Motor neuron (in vitro differentiated cells): ENCODE measurements at regions not wholly inside any gene's neighbourhood (a gene's known extent, or its start where the extent isn't known, plus 50 kb on each side); places are given as distances from the start of the nearest gene placed in this dataset.
A peak's percentile ranks its signal among the peaks of the same experiment; 100 is the strongest.
"Not testable (repeated sequence)": the region's sequence is repeated elsewhere in the genome, so short reads cannot be mapped to it uniquely, and the experiment has no call there.

Experiments
- ATAC-seq, 8 experiments: fragments of 200-7000 bp; cut with Tn5 transposase; replicated peaks in 6 of 8; 2 replicates each; pipeline ENCODE4 v1.8.0; 2021; ENCODE audit warnings: mild to moderate bottlenecking in 8 of 8, moderate library complexity in 8 of 8
- H3K27ac ChIP-seq, 2 donors: fragments of 250-450 bp; sonication (Bioruptor Pico); 2 replicates each; pipeline ENCODE4 v1.9.0; 2021; ENCODE audit warnings: antibody characterized with exemption in 2 of 2, mild to moderate bottlenecking in 2 of 2, moderate library complexity in 1 of 2
- H3K4me1 ChIP-seq, 2 donors: fragments of 250-450 bp; sonication (Bioruptor Pico); replicated peaks in 1 of 2; 2 replicates each; pipeline ENCODE4 v1.6.1; 2021; ENCODE audit warnings: antibody characterized with exemption in 2 of 2, mild to moderate bottlenecking in 2 of 2, moderate library complexity in 1 of 2
- H3K4me3 ChIP-seq, 5 donors: fragments of 250-450 bp; sonication (Bioruptor Pico); 2 replicates each; pipeline ENCODE4 v1.9.0; 2021; ENCODE audit warnings: antibody characterized with exemption in 5 of 5, mild to moderate bottlenecking in 5 of 5, moderate library complexity in 4 of 5
- WGBS, 10 experiments: fragments of 450-650 bp; shearing (Covaris generic); methylation state at CpG; one replicate each; pipeline ENCODE4 v1.0.0; 2022; 5-methylcytosine and 5-hydroxymethylcytosine counted together
- in situ Hi-C, 9 experiments: fragments of 400-800 bp; cut with MboI; loops; one replicate each; pipeline ENCODE4 v1.15.0; 2021; ENCODE audit warnings: low sequenced_read_pairs in 9 of 9, low pct_unique_long_range_greater_than_20kb in 2 of 9; ENCODE audit not compliant: unreplicated experiment in 9 of 9

DNA sequence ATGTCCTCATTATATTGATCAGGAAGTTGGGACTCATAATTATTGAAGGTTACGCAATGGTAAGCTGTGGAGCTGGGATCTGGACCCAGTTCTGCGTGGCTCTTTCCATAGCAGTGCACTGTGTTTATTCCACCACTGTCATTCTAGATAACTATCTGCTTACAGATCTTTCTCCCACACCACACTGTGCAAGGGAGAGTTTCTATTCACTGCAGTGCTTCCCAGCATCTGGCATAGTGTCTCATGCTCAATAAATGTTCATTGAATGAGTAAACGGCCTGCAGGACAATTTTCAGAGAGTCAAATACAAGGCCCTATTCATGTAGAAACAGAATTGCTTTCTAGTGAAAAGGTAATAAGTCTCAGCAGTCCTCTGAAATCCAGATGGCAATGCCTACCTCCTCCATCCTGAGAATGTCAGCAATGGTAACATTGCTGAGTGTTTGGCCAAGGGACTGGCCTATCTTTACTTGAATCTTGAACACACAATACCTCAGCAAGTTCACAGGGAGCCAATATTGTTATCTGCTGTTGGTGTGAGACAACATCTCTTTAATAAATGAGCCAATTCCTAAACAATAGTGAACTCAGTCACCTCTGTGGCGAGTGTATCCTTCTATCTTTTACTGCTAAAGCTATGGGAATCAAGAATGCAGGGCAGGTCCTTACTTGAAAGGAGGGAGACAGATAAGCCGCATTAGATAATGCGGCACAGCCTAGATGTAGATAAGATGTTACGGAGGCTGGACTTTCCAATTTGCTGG, 332.4 kb upstream of the PRICKLE1 start:
- H3K4me1 ChIP-seq = peaks cover 0 to 2% of the 10 kb centered on the region in 2 donors
- peak in 4 of 8 experiments; percentile 46 to 86 (median 54) for ATAC-seq
- H3K27ac ChIP-seq = no peak overlapping the region
- no peak overlapping the region for H3K4me3 ChIP-seq
- WGBS, 10 experiments = 58 to 100% (median 84%) methylated on average over 2 to 7 of the region's 7 CpGs; no CpG with 5 or more reads in 2 of the 10 experiments
- in situ Hi-C loops = no loop called here

DNA sequence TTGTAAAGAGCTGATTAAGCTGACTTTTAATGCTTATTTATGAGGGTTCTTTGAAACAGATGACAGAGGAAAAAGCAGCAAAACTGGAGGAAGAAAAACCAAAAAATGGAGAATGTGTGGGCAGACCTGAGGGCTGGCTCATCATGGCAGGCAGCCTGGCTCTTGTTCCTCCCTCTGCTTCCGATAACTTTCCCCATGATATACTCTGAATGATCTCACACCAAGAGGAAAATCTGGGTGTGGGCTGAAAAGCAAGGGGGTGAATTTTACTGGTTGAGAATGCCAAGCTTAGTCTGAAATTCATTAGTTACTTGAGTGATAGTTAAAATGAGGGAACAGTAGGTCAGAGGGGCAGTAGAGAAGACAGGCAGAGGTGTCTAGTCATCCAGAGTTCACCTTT, 330.1 kb upstream of the PRICKLE1 start:
- no peak overlapping the region for H3K27ac ChIP-seq
- peaks cover 0 to 2% of the 10 kb centered on the region in 2 donors for H3K4me1 ChIP-seq
- H3K4me3 ChIP-seq = no peak overlapping the region
- 22 to 100% (median 90%) methylated on average over 1 of the region's 1 CpG; no CpG with 5 or more reads in 7 of the 10 experiments for WGBS, 10 experiments
- ATAC-seq = peak in 2 of 8 experiments; percentile 63 to 78
- in situ Hi-C loops = no loop called here

DNA sequence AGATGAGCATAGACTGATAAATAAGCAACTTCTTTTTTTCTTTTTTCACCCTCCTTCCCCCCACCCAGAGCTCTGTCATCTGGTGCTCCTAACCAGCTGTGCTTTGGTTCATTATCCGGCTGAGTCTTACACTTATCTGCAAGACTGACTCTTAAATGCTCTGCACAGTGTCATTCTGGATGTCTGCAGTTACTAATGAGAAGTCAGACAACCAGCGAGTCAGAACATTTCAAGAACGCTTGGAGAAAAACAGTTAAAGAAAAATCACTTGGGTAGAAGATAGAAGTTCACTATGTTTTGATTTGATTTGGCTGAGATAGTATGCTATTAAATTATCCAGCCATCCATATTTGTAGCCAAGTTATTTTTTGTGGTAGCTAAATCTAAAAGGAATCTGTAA, 328.9 kb upstream of the PRICKLE1 start:
- Histone ChIP-seq H3K4me3 (no peak overlapping the region), H3K27ac (no peak overlapping the region)
- no peak for ATAC-seq

DNA sequence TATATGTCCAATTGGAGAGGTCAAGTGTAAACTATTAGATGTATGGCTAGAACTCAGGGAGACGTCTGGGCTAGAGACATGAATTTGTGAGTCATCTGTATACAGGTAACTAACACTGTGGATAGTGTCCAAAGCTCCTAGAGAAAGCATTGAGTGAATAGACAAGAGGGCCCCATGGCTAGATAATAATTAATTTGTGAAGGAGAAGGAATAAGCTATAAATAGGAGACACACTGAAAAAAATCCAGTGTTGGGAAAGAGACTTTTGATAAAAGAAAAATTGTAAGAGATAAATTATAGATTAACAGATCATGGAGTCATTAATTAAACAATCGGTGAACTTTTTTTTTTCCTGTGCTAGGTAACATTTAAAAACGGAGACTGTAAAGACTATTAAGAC, 326.6 kb upstream of the PRICKLE1 start:
- ATAC-seq = no peak
- H3K27ac ChIP-seq = no peak overlapping the region
- H3K4me3 ChIP-seq = no peak overlapping the region
- no peaks in the 10 kb centered on the region for H3K4me1 ChIP-seq
- WGBS, 10 experiments = 35 to 100% (median 77%) methylated on average over 2 to 3 of the region's 3 CpGs
- in situ Hi-C loops = no loop called here

More for the DNA sequence above, 328.9 kb upstream of the PRICKLE1 start:
- peaks cover 0 to 2% of the 10 kb centered on the region in 2 donors for H3K4me1 ChIP-seq
- in situ Hi-C loops = no loop called here
- WGBS, 10 experiments = 37 to 100% (median 80%) methylated on average over 1 to 3 of the region's 3 CpGs; no CpG with 5 or more reads in 1 of the 10 experiments

DNA sequence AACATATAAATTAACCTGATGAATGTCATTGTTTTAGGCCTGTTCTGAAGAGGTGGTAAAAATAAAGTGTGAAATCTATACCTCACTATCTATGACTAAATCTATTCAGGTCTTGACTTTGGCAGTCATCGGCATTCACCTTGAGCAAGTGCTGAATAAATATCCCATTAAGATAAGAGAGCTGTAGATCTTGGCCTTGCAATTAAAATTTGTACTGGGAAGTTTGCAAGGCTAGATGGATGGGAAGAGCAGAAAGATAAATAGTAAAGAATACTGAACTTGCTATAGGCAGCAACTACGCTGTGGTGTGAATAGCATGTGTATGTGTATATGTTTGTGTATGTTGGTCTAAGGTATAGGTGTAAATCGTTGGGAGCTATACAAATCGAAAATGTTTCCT, 325.9 kb upstream of the PRICKLE1 start:
- in situ Hi-C loops = no loop called here
- H3K27ac ChIP-seq = no peak overlapping the region
- no peak overlapping the region for H3K4me3 ChIP-seq
- ATAC-seq = no peak
- WGBS, 10 experiments = 57 to 100% (median 80%) methylated on average over 1 to 4 of the region's 4 CpGs; no CpG with 5 or more reads in 1 of the 10 experiments
- no peaks in the 10 kb centered on the region for H3K4me1 ChIP-seq

DNA sequence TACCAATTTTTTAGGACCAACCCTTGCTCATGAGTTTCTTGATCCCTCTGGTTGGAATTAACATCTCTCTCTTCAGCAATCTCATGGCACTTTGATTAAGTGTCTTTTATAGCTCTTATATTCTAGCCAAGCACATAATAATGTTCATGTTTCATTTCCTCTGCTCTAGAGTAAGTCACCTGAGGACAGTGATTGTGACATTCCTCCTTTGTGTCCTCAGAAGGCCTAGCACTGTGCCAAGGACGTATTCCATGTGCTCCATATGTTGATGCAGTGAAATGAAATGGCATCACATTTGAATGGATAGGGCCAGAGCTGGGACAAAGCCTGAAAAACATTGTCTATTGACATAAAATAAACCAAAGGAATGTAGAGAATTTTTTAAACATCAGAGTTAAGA, 322.8 kb upstream of the PRICKLE1 start:
- 0 to 100% (median 86%) methylated on average over 1 of the region's 1 CpG; no CpG with 5 or more reads in 3 of the 10 experiments for WGBS, 10 experiments

DNA sequence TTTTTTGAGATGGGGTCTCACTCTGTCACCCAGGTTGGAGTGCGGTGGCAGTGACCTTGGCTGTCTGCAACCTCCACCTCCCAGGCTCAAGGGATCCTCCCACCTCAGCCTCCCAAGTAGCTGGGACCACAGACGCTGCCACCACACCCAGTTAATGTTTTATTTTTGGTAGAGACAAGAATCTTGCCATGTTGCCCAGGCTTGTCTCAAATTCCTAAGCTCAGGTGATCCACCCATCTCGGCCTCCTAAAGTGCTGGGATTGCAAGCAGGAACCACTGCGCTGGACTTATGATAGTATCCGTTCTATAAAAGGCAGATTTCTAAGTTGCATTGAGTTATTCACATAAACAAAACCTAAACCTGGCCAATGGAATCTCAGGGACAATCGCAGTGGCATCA, 321.1 kb upstream of the PRICKLE1 start:
- Histone ChIP-seq H3K4me1 (no peaks in the 10 kb centered on the region), H3K4me3 (no peak overlapping the region), H3K27ac (no peak overlapping the region)
- in situ Hi-C loops = no loop called here
- 0 to 92% (median 80%) methylated on average over 1 to 5 of the region's 6 CpGs; no CpG with 5 or more reads in 1 of the 10 experiments for WGBS, 10 experiments
- ATAC-seq = no peak

More for the DNA sequence above, 322.8 kb upstream of the PRICKLE1 start:
- ATAC-seq = no peak
- H3K4me3 ChIP-seq = no peak overlapping the region
- H3K4me1 ChIP-seq = no peaks in the 10 kb centered on the region
- H3K27ac ChIP-seq = no peak overlapping the region
- in situ Hi-C loops = no loop called here

DNA sequence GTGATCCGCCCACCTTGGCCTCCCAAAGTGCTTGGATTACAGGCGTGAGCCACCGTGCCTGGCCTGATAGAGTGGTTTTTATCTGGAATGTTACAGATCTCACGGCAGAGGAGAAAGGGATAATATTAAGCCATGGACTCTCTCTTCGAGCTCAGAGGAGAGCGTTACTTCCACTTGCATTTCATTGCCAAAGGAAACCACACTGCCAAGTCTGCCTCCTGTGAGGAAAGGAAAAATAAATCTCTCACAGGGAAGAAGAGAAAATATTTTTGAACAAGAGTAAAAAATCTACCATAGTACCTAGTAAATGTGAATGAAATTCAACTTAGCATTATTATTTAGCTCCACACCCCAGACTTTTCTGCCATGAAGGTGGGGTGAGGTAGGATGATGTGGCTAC, 319.2 kb upstream of the PRICKLE1 start:
- no peaks in the 10 kb centered on the region for H3K4me1 ChIP-seq
- no peak for ATAC-seq
- in situ Hi-C loops = no loop called here
- no peak overlapping the region for H3K27ac ChIP-seq
- 50 to 96% (median 95%) methylated on average over 1 to 4 of the region's 6 CpGs; no CpG with 5 or more reads in 5 of the 10 experiments for WGBS, 10 experiments
- H3K4me3 ChIP-seq = no peak overlapping the region

DNA sequence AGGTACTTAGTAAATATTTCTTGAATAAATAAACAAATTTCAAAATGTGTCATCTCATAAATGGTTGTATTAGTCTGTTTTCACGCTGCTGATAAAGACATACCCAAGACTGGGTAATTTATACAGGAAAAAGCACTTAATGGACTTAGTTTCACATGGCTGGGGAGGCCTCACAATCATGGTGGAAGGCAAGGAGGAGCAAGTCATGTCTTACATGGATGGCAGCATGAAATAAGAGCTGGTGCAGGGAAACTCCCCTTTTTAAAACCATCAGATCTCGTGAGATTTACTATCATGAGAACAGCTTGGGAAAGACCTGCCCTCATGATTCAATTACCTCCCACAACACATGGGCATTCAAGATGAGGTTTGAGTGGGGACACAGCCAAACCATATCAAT, 317.3 kb upstream of the PRICKLE1 start:
- ATAC-seq, H3K4me3 ChIP-seq, H3K4me1 ChIP-seq, H3K27ac ChIP-seq, in situ Hi-C loops: not testable (repeated sequence)
- 10 to 100% (median 70%) methylated on average over 1 to 2 of the region's 2 CpGs for WGBS, 10 experiments

DNA sequence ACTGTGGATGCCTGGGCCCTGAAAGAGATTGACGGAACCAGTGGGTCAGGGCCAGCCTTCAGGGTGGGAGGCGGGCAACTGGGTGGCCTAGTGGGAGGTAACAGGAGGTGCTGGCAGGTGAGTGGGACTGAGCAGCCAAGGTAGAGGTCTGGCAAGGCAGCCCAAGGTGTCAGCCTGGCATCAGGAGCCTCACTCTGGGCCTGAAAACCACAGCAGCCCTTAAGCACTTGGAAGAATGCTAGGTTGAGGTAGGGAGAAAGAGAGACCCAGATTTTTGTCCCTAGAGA, 315.8 kb upstream of the PRICKLE1 start:
- 85 to 100% methylated on average over 1 to 2 of the region's 2 CpGs; no CpG with 5 or more reads in 8 of the 10 experiments for WGBS, 10 experiments
- no peak for ATAC-seq
- no peak overlapping the region for H3K27ac ChIP-seq
- in situ Hi-C loops = no loop called here
- H3K4me3 ChIP-seq = no peak overlapping the region
- no peaks in the 10 kb centered on the region for H3K4me1 ChIP-seq

DNA sequence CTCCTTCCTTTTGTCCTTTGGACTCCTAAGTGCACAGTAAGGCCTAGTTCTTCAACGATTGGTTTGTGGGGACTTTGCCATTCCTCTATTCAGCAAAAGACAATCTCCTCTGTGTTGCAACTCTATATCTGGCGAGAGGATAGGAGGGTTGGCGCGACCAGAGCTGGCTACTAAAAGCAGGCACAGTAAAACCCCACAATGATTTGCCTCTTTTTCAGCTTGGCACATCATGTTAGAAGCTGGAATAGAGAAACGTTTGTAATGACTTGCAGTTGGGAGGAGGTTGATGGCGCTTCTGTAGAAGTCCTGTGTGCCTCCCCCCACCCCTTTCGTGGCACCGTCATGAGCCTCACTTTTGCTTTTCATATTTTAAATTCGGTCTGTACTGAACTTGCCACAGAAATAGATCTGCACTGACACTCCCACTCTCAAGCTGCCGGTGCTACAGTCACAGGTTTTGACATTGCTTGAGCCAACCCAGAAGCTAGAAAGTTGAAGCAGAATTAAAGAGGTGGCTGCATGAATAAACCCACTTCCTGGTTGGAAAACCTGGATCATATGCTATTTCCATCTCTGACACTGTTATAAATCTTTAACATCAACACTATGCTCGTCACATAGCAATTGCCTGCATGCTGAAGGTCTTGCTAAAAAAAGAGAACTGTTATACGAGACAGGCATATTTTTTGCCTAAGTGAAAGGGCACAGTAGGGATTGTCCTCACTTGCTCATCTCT, 315.3 kb upstream of the PRICKLE1 start:
- ATAC-seq = no peak
- WGBS, 10 experiments = 25 to 100% (median 86%) methylated on average over 1 to 10 of the region's 12 CpGs
- in situ Hi-C loops = no loop called here
- H3K4me3 ChIP-seq = no peak overlapping the region
- no peaks in the 10 kb centered on the region for H3K4me1 ChIP-seq
- no peak overlapping the region for H3K27ac ChIP-seq

DNA sequence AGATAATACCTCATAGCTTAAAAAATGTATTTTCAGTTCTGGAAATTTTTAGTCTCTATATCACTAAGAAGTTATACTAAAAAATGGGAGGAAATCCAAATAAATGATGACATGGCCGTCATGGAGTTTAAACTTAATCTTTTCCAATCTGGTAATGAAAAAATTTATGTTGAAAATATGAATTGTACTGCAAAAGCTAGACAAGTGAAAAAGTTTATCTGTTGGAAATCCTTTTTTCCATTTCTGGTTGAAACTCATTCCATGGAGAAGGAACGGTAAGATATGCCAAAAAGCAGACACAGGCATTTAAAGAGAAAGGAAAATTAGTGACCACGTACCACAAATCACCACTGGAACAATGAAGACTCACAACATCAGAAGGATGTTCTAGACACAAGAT, 314.2 kb upstream of the PRICKLE1 start:
- no peak overlapping the region for H3K27ac ChIP-seq
- in situ Hi-C loops = no loop called here
- 14 to 100% (median 54%) methylated on average over 1 to 3 of the region's 3 CpGs; no CpG with 5 or more reads in 1 of the 10 experiments for WGBS, 10 experiments
- no peaks in the 10 kb centered on the region for H3K4me1 ChIP-seq
- no peak overlapping the region for H3K4me3 ChIP-seq
- no peak for ATAC-seq

DNA sequence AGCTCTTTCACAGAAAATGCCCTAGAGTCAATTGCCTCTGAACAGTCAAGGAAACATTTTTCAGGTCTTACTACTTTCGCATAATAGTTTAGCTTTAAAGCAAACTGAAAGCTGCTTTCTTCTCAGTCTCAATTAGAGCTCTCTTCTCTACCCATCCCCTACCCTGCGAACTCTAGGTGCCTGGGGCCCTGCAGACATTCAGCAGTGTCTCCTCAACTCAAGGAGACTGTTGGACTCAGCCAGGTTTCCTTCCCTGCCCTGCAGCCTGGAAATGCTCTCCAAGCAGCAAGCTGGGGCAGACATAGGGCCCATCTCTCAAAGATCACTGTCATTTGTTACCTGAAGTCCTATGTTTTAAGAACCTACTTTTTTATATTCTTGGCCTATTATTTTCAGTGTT, 312.5 kb upstream of the PRICKLE1 start:
- ATAC-seq = no peak
- H3K4me3 ChIP-seq = no peak overlapping the region
- H3K4me1 ChIP-seq = no peaks in the 10 kb centered on the region
- 67 to 100% (median 83%) methylated on average over 1 to 2 of the region's 2 CpGs; no CpG with 5 or more reads in 3 of the 10 experiments for WGBS, 10 experiments
- H3K27ac ChIP-seq = no peak overlapping the region
- in situ Hi-C loops = no loop called here
